ENCODE measurements at regions not wholly inside any gene's neighbourhood (a gene's known extent, or its start where the extent isn't known, plus 50 kb on each side); places are given as distances from the start of the nearest gene placed in this dataset.
A peak's percentile ranks its signal among the peaks of the same experiment; 100 is the strongest.

GRCh38 chr5:173671121-173671949, 54.9 kb upstream of the BOD1 start (continued):
- TF ChIP-seq ZNF740 (CRISPR knock-in tag; IDR thresholded peaks at IDR 0.05), result no peak
- peak in 1 of 2 experiments; percentile 78; a peak in 1 of 4 replicates for TF ChIP-seq ZNF740 (tag; IDR thresholded peaks at IDR 0.05)
- no peak for TF ChIP-seq SLC30A9 (CRISPR knock-in tag; IDR thresholded peaks at IDR 0.05)
- peak; percentile 46; the same call in 1 of the 2 replicates for TF ChIP-seq ESRRA (IDR thresholded peaks at IDR 0.05; ENCODE audit: borderline replicate concordance, low read depth)
- 0 out of 4 replicates have a peak, but pooled peaks of 1 of the 2 experiments have one; percentile 49 for TF ChIP-seq MAZ (CRISPR knock-in tag; conservative IDR thresholded peaks at IDR 0.05 in 1 of 2, IDR thresholded peaks at IDR 0.05 in 1 of 2)
- no peak for TF ChIP-seq CGGBP1 (CRISPR knock-in tag; IDR thresholded peaks at IDR 0.05)
- TF ChIP-seq KLF16 (IDR thresholded peaks at IDR 0.05), result no peak
- TF ChIP-seq ZNF175 (CRISPR knock-in tag; IDR thresholded peaks at IDR 0.05; ENCODE audit: low read depth), result peak; percentile 96
- TF ChIP-seq E2F4 (CRISPR knock-in tag; IDR thresholded peaks at IDR 0.05; ENCODE audit: low read depth), result no peak
- no peak for TF ChIP-seq HMG20A (CRISPR knock-in tag; conservative IDR thresholded peaks at IDR 0.05)
- no peak for TF ChIP-seq ATF1 (CRISPR knock-in tag; IDR thresholded peaks at IDR 0.05)
- peak; percentile 67 for TF ChIP-seq ATF1 (tag; IDR thresholded peaks at IDR 0.05)
- TF ChIP-seq ZKSCAN3 (CRISPR knock-in tag; IDR thresholded peaks at IDR 0.05), result no peak
- TF ChIP-seq CBX2 (IDR thresholded peaks at IDR 0.05; ENCODE audit: insufficient read depth, low read length, poor library complexity, severe bottlenecking), result no peak
- peak; percentile 60; the same call in 1 of the 2 replicates for TF ChIP-seq NBN (IDR thresholded peaks at IDR 0.05; ENCODE audit: low read depth)
- peak; percentile 78; the same call in 1 of the 2 replicates for TF ChIP-seq OTX1 (CRISPR knock-in tag; IDR thresholded peaks at IDR 0.05)
- no peak for TF ChIP-seq ELK1 (CRISPR knock-in tag; IDR thresholded peaks at IDR 0.05)
- TF ChIP-seq TOE1 (IDR thresholded peaks at IDR 0.05; ENCODE audit: borderline replicate concordance), result peak; percentile 89; the same call in 1 of the 2 replicates
- TF ChIP-seq TOE1 (CRISPR knock-in tag; IDR thresholded peaks at IDR 0.05; ENCODE audit: borderline replicate concordance, low read depth), result no peak
- no peak for TF ChIP-seq ZNF696 (CRISPR knock-in tag; conservative IDR thresholded peaks at IDR 0.05)
- peak; percentile 46 for TF ChIP-seq USF1 (CRISPR knock-in tag; IDR thresholded peaks at IDR 0.05)

Data from K562 (cell line).